Mesenteric fat pad (tissue), 1 donor: ENCODE measurements at regions not wholly inside any gene's neighbourhood (a gene's known extent, or its start where the extent isn't known, plus 50 kb on each side); places are given as distances from the start of the nearest gene placed in this dataset.
"Not testable (repeated sequence)": the region's sequence is repeated elsewhere in the genome, so short reads cannot be mapped to it uniquely, and the experiment has no call there.

Experiments used
- DNase-seq: peaks from one replicate; pipeline ENCODE4 v3.0.0-alpha.2; 2020; ENCODE audit warnings: low spot score
- donor health status: DM: yes; HTN: yes; CAD: no.

DNA sequence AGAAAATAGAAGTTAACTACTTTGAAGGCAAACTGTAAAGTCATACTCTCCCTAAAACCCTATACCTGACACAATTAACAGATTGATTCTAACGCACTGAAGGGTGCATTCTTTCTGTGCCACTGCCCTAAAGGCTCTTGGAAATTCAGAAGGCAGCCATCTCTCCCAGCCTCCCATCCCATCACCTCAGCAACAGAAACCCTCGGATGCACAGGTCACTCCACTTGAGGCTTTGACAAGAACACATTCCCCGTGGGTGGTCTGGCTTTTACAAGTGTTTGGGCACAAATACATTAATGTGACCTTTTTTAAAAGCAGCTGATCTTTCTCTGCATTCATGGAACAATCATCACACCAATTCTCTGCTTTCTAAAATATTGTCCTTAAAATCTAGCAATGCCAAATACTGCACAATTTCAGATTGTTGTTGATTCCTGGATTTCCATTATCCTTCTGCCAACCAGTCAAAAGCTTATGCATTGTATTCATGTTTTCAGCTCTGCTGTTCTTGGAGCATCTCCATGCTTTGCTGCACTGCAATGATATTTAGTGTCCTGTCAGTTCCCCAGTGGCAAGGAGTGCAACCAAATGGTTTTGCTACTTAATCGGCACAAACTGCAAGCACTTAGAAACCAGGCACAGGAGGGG is 175.6 kb downstream of the TMEM161B start:
- DNase-seq = no peak

DNA sequence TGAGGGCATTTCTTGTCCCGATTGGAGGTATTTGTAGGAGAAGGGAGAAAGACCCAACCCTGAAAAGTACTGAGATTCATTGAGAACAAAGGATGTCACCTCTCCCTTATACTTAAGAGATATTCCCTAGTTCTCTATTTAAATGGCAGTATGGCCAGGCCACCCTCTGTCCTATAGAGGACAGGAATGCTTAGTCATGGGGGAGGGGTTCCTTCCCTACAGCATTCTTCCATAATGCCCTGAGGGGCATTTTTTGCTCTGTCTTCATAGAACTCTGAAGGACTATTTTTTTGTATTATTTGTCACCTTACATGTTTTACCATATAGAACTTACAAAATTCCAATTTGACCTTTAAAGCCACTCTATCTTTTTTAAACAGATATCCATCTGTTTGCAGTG is 176.3 kb downstream of the TMEM161B start:
- DNase-seq = no peak

DNA sequence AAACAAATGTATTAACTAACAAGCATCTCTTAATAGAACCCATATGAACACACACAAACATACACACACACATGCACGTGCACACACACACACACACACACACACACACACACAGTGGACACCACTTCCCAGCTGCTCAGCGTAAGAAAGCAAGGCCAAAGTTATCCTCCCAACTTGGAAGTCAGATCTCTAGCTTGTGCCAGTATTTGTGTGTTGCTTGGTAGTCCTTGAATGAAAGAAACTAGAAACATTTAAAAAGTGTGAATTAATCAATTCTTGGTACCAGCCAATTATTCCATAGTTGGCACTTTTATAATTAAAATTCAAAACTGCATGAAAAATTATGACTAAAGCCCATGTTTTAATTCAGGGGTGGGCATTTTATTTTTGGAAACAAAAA is 178.1 kb downstream of the TMEM161B start:
- DNase-seq = no peak

DNA sequence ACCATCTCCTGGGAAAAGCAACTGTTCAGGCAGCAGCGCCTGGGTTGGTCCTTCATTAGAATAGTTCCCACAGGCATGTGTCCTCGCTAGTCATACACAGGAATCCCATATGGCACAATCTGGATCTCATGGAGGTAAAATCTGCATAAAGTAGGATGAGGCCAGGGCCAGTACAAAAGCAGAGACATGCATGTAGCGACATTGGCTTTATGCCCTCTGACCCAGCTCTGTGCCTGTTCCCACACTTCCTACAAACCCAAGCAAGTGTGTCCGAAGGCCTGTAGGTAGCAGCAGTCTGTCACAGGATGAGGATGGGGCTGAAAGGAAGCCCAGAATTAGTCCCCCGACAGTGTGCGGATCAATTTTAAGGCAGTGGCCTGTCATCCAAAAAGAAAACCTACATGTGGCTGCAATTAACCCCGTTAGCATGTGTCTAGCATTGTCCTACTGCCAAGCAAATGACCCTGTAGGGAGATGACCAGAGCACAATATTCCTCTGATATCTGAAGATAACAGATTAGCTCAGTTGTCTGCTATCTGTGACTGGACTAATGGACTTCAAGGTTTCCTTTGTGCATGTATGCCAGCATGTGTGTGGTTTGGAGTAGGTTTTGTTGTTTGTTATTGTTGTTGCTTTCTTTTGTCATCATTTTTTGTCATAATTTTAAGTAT is 178.8 kb downstream of the TMEM161B start:
- DNase-seq = no peak

DNA sequence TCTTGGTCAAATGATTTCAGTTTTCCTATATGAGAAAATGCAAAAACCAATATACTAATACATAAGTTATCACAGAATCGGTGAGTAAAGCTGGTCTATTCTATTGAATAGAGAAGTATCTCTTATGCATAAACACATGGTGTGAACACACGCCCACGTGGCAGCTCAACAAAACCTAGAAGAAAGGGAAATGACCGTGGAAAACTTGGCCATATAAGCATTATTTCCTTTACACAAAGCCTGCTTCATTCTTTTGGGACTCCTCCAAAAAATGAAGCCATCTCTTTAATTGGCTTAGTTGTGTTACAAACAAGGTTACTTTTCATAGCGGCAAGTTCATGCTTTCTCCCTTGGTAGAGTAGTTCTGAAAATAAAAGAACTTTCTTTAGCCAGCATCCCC is 183.2 kb downstream of the TMEM161B start:
- DNase-seq = no peak

DNA sequence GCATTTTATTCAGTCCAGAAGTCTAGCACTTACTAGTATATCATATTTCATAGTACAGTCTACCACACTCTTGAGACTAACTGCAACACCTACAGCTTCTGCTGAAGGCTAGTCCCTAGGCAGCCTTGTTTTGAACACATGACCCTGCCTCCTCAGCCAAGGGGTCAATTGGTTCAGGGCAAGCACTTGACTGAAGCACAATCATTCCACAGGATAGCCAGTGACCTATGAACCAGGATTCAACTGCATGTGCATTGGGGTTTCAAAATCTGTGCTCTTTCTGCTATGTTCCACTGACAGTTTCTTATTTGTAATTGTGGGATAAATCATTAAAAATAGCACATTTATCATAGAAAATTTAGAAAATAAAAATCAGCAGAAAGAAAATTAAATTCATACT is 186.8 kb downstream of the TMEM161B start:
- no peak for DNase-seq

DNA sequence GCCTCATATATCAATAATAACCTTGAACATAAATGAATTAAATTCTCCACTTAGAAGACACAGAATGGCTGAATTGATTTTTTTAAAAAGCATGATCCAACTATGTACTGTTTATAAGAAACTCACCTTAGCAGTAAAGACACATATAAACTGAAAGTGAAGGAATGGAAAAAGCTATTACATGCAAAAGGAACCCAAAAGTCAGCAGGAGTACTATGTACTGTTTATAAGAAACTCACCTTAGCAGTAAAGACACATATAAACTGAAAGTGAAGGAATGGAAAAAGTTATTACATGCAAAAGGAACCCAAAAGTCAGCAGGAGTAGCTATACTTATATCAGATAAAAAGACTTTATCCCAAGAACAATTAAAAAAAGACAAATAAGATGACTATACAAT is 204.8 kb downstream of the TMEM161B start:
- DNase-seq = no peak

DNA sequence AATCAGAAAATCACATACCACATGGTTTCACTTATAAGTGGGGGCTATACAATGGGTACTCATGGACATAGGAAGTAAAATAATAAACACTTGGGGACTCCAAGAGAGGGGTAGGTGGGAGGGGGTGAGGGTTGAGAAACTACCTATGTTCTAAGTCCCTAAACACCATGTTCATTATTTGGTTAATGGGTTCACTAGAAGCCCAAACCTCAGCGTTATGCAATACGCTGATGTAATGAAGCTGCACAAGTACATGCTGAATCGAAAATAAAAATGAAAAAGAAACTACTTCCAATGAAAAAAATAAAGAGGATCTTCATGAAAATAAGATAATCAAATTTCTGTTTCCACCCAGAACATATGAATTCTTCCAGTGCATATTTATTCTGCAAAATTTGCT is 208.5 kb downstream of the TMEM161B start:
- no peak for DNase-seq

DNA sequence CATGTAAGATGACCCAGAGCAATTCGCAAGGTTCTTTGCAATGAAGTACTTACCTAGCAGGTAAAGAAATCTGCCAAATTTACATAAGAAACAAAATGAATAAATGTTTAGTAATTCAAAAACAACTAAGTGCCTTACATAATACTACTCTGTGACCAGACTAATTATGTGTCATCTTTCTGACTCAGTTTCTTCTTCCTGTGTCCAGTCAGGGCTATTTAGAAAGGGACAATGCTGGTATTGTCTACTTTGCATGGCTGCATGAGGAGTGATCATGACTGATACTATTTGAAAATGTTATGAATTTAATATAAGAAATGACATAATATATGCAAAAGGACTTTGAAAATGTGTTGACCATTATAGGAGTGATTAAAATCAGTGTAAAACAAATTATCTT is 210.0 kb downstream of the TMEM161B start:
- DNase-seq = no peak

DNA sequence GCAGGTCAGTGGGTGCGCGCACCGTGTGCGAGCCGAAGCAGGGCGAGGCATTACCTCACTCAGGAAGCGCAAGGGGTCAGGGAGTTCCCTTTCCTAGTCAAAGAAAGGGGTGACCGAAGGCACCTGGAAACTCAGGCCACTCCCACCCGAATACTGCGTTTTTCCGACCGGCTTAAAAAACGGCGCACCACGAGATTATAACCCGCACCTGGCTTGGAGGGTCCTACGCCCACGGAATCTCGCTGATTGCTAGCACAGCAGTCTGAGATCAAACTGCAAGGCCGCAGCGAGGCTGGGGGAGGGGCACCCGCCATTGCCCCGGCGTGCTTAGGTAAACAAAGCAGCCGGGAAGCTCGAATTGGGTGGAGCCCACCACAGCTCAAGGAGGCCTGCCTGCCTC is 216.2 kb downstream of the TMEM161B start:
- not testable (repeated sequence) for DNase-seq

DNA sequence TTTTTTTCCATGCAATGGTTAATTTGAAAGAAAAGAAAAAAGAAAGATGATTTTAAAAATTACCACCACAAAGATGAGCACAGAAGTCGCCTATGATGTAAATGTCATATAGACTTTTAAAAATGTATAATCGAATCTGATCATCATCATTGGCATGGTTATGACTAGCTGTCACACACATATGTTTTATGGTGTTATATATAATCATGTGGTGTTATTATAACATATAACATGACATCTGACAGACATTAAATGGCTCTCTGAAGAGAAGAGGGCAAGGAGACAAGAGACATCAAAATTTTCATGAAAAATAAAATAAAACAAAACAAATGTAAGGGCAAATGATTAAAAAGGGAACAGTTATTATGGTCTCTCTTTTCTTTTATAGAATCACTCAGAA is 217.5 kb downstream of the TMEM161B start:
- no peak for DNase-seq

DNA sequence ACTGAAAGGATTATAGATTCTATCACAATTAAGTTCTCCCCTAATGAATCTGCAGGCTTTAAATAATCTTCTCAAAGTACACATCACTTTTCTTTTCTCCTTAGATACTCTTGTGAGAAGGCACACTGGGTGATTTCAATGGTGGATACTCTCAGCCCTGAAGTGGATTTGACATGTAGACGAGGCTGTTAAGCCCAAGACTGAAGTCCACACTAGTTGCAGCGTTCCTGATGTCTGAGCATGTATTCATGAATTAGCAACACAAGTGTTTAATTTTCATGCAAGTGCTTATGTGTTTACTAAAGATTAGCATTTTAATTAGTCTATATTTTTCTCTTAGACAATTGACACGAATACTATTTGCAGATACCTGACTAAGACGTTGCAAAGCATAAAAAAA is 218.9 kb downstream of the TMEM161B start:
- no peak for DNase-seq

DNA sequence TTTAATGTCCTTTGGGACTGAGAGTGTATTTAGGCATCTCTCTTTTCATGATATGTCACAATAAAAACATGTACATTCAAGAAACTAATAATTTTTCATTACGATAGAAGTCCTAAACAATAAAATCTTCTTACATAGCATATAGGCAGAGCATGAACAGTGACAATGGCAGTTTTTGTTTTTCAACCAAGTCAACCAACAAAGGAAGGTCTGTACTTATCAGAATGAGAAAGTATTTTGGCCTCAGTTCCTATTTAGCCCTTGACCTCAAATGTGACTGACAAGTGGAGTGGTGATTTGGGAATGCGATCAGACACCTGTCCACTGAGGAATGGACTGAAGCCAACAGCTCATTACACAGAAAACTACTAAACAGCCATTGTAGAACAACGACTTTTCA is 219.5 kb downstream of the TMEM161B start:
- DNase-seq = no peak

DNA sequence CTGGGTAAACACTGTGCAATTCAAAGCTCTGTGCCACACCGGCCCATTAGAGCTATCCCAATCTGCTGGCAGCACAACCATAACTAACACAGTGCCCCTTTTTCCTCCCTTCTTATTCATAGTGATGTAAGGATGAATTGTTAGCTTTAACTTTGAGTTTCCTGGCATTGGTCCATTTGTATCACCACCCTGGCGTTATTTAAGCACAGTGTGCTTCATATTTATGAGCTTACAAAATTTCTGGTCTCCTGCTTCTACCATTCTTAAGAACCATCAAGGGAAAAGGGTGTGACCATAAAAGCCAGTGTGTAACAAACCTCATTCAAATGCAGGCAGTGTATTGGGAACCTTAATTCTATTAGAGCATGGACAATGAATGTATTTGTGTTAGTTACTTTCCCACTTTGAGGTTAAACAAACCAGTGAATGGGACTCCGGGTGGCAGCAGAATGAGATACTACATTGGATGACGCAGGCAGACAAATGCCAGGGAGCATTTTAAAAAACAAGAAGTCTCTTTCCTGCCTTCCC is 222.6 kb downstream of the TMEM161B start:
- no peak for DNase-seq

DNA sequence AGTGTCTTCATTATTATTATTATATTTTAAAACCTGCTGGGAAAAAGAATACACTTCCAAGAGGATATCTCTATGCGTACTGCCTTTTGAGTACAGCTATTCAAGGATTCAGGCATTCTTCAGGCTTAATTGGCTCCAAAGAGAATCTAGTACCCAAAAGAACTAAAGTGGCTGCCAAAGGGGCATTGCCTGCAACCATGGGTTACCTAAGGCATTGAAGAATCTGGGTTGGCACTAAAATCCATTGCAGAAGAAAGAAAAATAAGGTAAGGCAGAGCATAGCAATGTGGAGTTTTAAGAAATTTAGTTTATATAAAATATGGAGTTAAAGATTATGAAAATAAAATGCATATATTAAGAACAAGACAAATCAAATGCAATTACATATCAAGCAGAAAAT is 223.5 kb downstream of the TMEM161B start:
- no peak for DNase-seq

DNA sequence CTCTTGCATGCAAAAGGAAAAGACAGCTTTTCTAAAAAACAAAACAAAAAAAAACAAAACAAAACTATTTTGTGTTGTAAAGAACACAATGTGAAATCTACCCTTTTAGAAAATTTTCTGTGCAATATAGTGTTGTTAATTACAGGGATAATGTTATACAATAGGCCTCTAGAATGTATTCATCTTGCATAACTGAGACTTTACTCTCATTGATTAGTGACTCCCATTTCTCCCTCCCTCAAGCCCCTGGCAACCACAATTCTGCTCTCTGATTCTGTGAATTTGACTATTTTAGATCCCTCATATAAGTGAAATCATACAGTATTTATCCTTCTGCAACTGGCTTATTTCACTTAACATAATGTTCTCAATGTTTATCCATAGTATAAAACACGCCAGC is 234.1 kb downstream of the TMEM161B start:
- DNase-seq = no peak

DNA sequence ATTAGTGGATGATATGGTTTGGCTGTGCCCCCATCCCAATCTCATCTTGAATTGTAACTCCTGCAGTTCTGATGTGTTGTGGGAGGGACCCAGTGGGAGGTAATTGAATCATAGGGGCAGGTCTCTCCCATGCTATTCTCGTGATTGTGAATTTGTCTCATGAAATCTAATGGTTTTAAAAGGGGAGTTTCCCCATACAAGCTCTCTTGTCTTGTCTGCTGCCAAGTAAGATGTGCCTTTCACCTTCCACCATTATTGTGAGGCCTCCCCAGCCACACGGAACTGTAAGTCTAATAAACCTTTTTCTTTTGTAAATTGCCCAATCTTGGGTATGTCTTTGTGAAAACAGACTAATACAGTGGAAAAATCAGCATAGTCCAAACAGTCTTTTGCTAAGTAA is 235.5 kb downstream of the TMEM161B start:
- DNase-seq = no peak

DNA sequence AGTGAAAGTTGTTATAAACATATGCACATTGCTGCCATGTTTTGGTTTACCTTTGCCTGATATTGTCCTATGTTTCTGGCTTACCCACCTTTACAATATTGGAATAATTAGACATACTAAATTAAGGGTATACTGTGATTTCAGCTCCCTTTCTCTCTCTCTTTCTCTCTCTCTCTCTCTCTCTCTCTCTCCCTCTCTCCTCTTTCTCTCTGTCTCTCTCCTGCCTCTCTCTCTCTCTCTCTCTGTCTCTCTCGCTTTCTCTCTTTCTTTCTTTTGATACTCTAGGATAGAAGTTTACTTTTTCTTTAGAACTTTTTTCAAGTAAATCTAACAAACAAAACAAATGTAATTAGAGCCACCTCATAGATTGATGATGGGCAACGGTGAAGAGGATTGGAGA is 239.6 kb downstream of the TMEM161B start:
- DNase-seq = no peak

DNA sequence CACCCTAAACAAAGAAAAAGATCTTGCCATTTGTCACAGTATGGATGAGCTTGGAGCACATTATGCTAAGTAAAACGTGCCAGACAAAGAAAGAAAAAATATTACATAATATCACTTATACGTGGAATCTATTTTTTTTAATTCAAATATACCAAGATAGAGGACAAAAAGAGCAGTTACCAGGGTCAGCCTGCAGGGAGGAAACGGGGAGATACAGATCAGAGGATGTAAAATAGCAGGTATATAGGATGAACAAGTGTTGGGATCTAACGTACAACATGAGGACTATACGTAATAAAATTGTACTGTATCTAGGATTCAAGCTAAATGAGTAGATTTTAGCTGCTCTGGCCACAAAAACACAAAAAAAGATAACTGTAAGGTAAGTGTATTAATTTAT is 247.5 kb downstream of the TMEM161B start:
- no peak for DNase-seq

DNA sequence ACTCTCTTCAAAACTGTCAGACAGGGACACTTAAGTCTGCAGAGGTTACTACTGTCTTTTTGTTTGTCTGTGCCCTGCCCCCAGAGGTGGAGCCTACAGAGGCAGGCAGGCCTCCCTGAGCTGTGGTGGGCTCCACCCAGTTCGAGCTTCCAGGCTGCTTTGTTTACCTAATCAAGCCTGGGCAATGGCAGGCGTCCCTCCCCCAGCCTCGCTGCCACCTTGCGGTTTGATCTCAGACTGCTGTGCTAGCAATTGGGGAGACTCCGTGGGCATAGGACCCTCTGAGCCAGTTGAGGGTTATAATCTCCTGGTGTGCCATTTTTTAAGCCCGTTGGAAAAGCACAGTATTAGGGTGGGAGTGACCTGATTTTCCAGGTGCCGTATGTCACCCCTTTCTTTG is 253.7 kb downstream of the TMEM161B start:
- DNase-seq = not testable (repeated sequence)

DNA sequence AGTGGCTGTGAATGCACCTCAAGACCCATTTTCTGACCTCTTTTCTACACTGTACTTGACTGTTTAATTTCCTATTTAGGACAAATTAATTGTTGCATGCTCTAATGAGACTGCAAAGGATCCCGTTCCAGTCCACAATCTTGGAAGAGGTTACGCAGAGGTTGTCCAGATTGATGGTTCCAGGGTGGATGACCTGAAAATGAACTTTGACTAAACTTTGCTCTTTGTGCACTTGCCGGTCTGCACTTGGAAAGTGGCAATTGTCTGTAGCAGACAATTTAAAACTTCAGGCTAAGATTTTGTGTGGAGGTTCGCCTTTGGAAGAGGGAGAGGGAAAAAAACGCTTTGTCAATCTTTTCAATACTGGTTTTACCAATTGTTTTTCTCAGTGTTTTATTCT is 267.8 kb downstream of the TMEM161B start:
- no peak for DNase-seq

DNA sequence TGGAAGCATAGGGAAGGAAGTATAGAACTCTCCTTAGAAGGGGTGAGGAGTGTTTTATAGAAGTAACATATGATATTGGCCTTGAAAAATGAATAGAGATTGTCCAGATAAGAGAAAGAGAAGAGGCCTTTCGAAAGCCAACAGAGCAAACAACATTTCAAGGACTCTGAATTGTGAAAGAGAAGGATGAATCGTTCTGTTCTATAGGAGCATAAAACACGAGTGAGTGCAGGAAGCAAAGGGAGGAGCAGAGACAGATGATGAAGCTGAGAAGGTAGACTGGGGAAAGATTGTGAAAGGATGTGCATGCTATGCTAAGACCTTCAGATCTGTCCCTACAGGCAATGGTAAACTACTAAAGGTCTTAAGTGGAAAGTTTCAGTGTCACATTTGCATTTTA is 271.0 kb downstream of the TMEM161B start:
- no peak for DNase-seq

DNA sequence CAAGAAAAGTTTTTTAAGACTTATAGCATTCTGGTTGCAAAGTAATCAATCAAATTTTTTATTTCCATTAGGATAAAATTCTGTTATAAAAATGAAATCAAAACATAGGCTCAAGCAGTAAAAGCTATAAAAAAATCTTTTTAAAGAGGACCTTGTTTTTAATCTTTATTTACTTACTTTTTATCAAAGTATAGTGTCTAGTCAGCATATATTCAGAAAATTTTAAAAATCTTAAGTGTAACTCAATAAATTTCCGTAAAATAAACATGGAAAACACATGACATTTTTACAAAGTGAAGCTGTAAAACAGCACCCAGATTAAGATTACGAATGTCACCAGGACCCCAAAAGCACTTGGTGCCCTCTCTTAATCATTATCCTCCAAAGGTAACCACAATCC is 302.4 kb downstream of the TMEM161B start:
- no peak for DNase-seq
